Endothelial cell (in vitro differentiated cells): ENCODE measurements at regions not wholly inside any gene's neighbourhood (a gene's known extent, or its start where the extent isn't known, plus 50 kb on each side); places are given as distances from the start of the nearest gene placed in this dataset.

Experiments used
- DNase-seq: peaks from one replicate; pipeline ENCODE4 v3.0.0; 2021; ENCODE audit warnings: low spot score
- H3K27ac Mint-ChIP-seq: one replicate; pipeline ENCODE4 v1.8.0; 2021; ENCODE audit warnings: mixed read lengths, inconsistent platforms; ENCODE audit not compliant: unreplicated experiment
- H3K27me3 Mint-ChIP-seq: one replicate; pipeline ENCODE4 v1.8.0; 2021; ENCODE audit warnings: mild to moderate bottlenecking, moderate library complexity, mixed read lengths, inconsistent platforms; ENCODE audit not compliant: unreplicated experiment
- H3K36me3 Mint-ChIP-seq: one replicate; pipeline ENCODE4 v1.8.0; 2021; ENCODE audit warnings: mild to moderate bottlenecking, low read depth, mixed read lengths, inconsistent platforms; ENCODE audit not compliant: unreplicated experiment
- H3K4me1 Mint-ChIP-seq: one replicate; pipeline ENCODE4 v1.8.0; 2021; ENCODE audit warnings: mild to moderate bottlenecking, mixed read lengths, inconsistent platforms; ENCODE audit not compliant: unreplicated experiment
- H3K4me3 Mint-ChIP-seq: one replicate; pipeline ENCODE4 v1.8.0; 2021; ENCODE audit warnings: mild to moderate bottlenecking, mixed read lengths, inconsistent platforms; ENCODE audit not compliant: unreplicated experiment
- H3K9me3 Mint-ChIP-seq: one replicate; pipeline ENCODE4 v1.8.0; 2021; ENCODE audit warnings: mixed read lengths, inconsistent platforms; ENCODE audit not compliant: unreplicated experiment
- CTCF ChIP-seq: fragments of 200-600 bp; sonication (generic); IDR thresholded peaks from one replicate; pipeline ENCODE4 v1.5.0; 2021; ENCODE audit warnings: antibody characterized with exemption; ENCODE audit not compliant: unreplicated experiment

GRCh38 chr12:97169889-97170567, 263.0 kb downstream of the NEDD1 start:
- no peak for DNase-seq
- no peak for TF ChIP-seq CTCF
- Mint-ChIP-seq H3K9me3 (no peaks in the 10 kb centered on the region), H3K27me3 (no peaks in the 10 kb centered on the region), H3K27ac (no peak overlapping the region), H3K4me3 (no peak overlapping the region), H3K36me3 (no peaks in the 10 kb centered on the region), H3K4me1 (no peaks in the 10 kb centered on the region)

- Mint-ChIP-seq H3K27me3 (no peaks in the 10 kb centered on the region), H3K9me3 (no peaks in the 10 kb centered on the region), H3K36me3 (no peaks in the 10 kb centered on the region), H3K27ac (no peak overlapping the region), H3K4me3 (no peak overlapping the region), H3K4me1 (no peaks in the 10 kb centered on the region)
- no peak for TF ChIP-seq CTCF
- no peak for DNase-seq
These were observed 266.8 kb downstream of the NEDD1 start for GRCh38 chr12:97173688-97174410.

GRCh38 chr12:97177481-97177880, 270.4 kb downstream of the NEDD1 start:
- TF ChIP-seq CTCF = no peak
- Mint-ChIP-seq H3K4me3 (no peak overlapping the region), H3K27me3 (no peaks in the 10 kb centered on the region), H3K4me1 (no peaks in the 10 kb centered on the region), H3K27ac (no peak overlapping the region), H3K36me3 (no peaks in the 10 kb centered on the region), H3K9me3 (no peaks in the 10 kb centered on the region)
- no peak for DNase-seq

GRCh38 chr12:97181571-97182265, 274.7 kb downstream of the NEDD1 start:
- TF ChIP-seq CTCF = no peak
- no peaks in the 10 kb centered on the region for H3K9me3 Mint-ChIP-seq
- DNase-seq = no peak
- no peaks in the 10 kb centered on the region for H3K4me1 Mint-ChIP-seq
- no peak overlapping the region for H3K27ac Mint-ChIP-seq
- no peak overlapping the region for H3K4me3 Mint-ChIP-seq
- no peaks in the 10 kb centered on the region for H3K36me3 Mint-ChIP-seq
- H3K27me3 Mint-ChIP-seq = no peaks in the 10 kb centered on the region

GRCh38 chr12:97182769-97183168, 275.7 kb downstream of the NEDD1 start:
- H3K27me3 Mint-ChIP-seq = no peaks in the 10 kb centered on the region
- H3K27ac Mint-ChIP-seq = no peak overlapping the region
- no peak for TF ChIP-seq CTCF
- H3K9me3 Mint-ChIP-seq = no peaks in the 10 kb centered on the region
- H3K36me3 Mint-ChIP-seq = no peaks in the 10 kb centered on the region
- no peak for DNase-seq
- H3K4me3 Mint-ChIP-seq = no peak overlapping the region
- no peaks in the 10 kb centered on the region for H3K4me1 Mint-ChIP-seq
